Activated CD4-positive, CD25-positive, alpha-beta regulatory T cell treated with anti-CD3 and anti-CD28 coated beads, Interleukin-2, amount 50 U/mL, for 24 hours (primary cell): ENCODE measurements at regions not wholly inside any gene's neighbourhood (a gene's known extent, or its start where the extent isn't known, plus 50 kb on each side); places are given as distances from the start of the nearest gene placed in this dataset.

Experiments used
- ATAC-seq, 2 donors: fragments of 150-1000 bp; cut with Tn5 transposase; one replicate each; pipeline ENCODE4 v1.10.0; 2021; ENCODE audit warnings: mild to moderate bottlenecking in 1 of 2, moderate library complexity in 1 of 2

- no peak for ATAC-seq
These were observed 107.2 kb upstream of the BTBD3 start for GRCh38 chr20:11810311-11811083.

DNA sequence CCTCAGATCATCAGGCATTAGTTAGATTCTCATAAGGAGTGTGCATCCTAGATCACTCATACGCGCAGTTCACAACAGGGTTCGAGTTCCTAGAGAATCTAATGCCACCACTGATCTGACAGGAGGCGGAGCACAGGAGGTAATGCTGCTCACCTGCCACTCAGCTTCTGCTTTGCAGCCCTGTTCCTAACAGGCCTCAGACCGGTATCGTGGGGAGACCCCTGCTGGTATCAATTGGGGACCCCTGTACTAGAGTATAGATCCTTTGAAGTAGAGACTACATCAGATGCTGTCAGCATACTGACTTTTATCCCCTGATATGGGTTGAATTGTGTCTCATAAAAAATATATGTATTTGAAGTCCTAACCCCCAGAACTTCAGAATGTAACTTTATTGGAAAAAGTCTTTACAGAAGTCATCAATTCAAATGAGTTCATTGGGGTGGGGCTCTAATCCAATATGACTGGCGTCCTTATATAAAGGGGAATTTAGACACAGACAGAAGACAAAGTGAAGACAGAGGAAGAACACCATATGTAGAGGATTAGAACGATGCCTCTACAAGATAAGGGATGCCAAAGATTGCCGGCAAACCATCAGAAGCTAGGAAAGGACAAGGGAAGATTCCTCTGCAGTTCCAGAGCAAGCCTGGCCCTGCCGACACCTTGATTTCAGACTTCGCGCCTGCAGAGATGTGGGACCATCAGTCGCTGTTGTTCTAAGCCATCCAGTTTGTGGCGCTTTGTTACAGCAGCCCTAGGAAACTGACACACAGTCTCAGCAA lies 104.4 kb upstream of the BTBD3 start:
- ATAC-seq = no peak

GRCh38 chr20:11814267-11814666 lies 103.4 kb upstream of the BTBD3 start:
- ATAC-seq = no peak

DNA sequence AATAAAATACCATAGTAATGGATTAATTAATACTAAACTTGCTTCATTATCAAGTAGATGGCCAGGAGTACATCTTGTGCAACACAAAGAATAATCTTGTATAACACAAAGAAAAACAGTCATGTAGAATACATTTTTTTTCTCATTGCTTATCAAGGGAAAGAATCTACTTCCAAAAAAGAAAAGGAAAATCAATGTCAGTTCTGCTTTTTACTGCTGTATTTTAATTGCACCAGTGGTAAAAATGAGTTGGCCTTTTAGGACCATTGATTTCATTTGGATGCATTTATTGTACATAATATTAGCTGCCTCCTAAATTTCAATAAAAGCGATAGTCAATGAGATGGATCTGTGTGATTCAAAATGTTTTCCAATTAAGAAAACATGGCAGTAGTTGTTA lies 96.9 kb upstream of the BTBD3 start:
- ATAC-seq = no peak

DNA sequence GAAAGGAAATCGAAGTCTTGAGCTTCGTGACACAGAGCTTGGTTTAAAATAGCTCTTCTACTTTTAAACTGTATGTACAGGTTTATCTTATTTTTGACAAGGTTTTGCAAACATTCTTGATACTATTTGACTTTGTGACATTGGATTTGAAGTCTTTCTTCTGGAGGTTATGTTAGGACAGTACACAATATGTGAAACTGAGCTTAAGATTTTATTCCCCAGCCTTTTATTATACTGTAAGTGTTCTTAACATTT lies 95.2 kb upstream of the BTBD3 start:
- no peak for ATAC-seq

DNA sequence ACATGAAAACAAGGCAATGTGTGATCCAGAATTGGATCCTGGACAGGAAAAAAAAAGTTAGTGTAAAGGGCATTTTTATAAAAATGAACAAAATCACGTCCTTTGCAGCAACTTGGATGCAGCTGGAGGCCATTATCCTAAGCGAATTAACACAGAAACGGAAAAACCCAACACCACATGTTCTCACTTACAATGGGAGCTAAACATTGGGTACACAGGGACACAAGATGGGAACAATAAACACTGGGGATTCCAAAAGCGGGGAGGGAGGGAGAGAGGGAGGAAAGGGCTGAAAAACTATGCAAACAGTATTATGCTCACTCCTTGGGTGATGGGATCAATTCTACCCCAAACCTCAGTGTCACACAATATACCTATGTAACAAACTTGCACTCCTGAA lies 91.4 kb upstream of the BTBD3 start:
- ATAC-seq = no peak

- ATAC-seq = no peak
These were observed 85.3 kb upstream of the BTBD3 start for GRCh38 chr20:11832397-11832796.

DNA sequence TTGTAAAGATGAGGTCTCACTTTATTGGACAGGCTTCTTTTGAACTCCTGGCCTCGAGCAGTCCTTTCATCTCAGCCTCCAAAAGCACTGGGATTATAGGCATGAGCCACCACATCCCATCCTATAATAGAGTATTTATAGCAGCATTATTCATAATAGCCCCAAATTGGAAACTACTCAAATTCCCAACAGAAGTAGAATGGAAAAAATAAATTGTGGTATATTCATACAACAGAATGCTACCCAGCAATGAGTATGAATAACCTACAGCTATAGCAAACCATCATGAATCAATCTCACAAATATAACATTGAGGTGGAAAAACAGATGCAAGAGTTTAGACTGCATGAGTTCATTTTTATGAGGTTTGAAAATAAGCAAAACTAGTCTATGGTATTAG lies 84.8 kb upstream of the BTBD3 start:
- no peak for ATAC-seq

- no peak for ATAC-seq
These were observed 83.9 kb upstream of the BTBD3 start for GRCh38 chr20:11833825-11834224.

DNA sequence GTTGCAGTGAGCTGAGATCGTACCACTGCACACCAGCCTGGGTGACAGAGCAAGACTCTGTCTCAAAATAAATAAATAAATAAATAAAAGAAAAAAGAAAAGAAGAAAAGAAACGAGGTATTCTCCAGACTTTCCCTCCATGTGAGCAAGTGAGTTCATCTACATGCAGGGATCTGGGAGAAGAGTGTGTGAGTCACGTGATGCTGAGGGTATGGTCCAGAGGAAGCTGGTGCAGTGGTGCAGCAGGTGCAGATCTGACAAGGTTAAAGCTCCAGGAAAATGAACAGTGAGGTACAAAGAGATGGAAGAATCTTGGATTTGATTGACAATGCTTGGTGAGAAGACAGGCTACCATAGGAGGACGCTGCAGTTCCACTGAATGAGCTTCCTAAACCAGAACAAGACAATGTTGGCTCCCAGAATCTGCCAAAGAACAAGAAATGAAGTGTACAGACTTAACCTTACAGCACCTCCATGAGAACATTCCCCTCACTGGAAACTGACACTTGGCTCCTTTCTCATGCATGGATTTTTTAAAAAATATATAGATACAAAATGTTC lies 79.5 kb upstream of the BTBD3 start:
- ATAC-seq = no peak

DNA sequence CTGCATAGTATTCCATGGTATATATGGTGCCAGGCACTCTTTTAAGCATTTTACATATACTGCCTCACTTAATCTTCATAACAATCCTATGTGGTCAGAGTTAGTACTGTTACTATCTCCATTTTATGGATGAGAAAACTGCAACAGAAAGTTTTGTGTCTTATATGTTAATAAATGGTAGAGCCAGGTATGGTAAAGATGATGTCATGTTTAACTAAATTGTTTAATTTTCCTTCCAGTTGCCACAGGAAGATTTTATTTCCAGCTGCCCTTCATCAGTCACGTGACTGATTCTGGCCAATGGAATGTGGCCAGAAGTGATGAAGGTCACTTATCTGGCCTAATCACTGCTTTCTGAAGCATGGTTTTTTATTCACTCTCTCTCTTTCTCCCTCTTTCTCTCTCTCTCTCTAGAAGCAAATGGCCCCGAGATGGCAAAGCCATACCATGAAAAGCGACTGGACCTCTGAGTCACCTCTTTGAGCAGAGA lies 75.7 kb upstream of the BTBD3 start:
- no peak for ATAC-seq

GRCh38 chr20:11843289-11843688 lies 74.4 kb upstream of the BTBD3 start:
- ATAC-seq = no peak

DNA sequence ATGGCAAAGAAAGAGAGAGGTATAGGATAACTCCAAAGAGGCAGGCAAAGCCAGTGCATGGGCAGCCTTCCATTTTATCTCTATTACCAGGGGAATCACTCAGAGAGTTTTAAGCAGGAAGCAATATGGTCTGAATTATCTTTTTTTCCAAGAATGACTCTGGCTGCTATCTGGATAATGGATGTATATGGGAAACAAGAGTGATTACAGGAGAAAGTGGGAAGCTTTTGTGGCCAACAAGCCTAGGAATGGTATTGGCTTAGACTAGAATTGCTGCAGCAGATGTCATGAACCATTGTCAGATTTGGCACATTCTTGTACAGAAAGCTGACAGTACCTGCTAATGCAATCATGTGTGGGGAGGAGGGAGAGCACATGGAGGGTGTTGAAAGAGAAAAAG lies 73.0 kb upstream of the BTBD3 start:
- ATAC-seq = no peak

- ATAC-seq = no peak
These were observed 72.4 kb upstream of the BTBD3 start for GRCh38 chr20:11845340-11845739.

- no peak for ATAC-seq
These were observed 71.6 kb upstream of the BTBD3 start for GRCh38 chr20:11846131-11846530.

DNA sequence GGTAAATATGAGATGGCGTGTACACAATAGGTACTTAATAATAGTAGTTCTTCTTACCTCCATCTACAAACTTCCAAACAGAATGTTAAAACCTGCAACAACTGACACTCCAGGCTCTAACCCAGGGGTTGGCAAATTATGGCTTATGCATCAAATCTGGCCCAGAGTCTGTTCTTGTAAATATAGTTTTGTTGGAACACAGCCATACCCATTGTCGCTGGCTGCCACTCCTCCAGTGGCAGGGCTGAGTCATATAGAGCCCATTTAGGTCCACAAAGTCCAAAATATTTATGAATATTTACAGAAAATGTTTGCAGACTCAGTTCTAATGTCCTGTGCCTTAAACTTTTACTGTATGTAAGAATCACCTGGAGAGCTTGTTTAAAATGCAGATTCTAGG lies 69.9 kb upstream of the BTBD3 start:
- no peak for ATAC-seq

GRCh38 chr20:11849270-11849915 lies 68.3 kb upstream of the BTBD3 start:
- ATAC-seq = no peak

DNA sequence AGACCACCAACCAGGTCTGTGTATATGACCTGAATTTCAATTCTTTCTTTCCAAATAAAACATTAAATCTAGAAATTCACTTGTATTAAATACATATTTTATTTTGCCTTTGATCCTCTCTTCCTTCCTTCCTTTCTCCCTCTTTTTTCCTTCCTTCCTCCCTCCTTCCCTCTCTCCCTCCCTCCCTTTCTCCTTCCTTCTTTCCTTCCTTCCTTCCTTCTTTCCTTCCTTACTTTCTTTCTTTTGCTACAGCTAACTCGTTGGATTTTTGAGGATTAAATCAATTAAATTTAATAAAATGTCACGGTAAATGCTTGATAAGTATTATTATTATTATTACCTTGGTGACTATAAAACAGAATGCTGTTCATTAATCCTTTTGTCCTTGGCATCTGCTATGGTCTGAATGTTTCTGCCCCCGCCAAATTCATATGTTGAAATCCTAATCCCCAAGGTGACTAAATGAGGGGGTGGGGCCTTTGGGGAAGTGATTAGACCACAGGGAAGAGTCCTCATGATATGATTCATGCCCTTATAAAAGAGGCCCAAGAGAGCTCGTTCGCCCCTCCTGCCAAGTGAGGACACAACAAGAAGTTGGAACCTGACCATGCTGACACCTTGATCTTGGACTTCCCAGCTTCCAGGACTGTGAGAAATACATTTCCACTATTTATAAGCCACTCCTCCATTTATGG lies 67.6 kb upstream of the BTBD3 start:
- no peak for ATAC-seq

GRCh38 chr20:11850901-11851300 lies 66.8 kb upstream of the BTBD3 start:
- ATAC-seq = no peak

GRCh38 chr20:11851646-11852045 lies 66.0 kb upstream of the BTBD3 start:
- ATAC-seq = no peak

- ATAC-seq = no peak
These were observed 65.5 kb upstream of the BTBD3 start for GRCh38 chr20:11852189-11852588.

DNA sequence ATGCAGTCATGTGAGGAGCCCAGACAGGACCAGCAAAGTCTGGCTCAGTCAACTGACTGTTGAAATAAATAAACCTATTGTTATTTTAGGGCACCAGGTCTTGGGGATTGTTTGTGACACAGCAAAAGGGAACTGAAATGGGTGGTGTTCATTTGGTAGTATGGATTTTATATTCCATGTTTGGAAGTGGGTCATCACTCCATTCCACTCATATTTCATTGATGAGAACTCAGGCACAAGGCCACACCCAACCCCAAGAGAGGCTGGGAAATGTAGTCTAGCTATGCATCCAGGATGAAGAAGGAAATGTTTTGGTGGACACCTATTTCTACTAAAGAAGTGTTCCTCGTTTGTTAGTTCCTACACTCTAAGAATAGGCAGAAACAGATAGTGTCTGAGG lies 64.9 kb upstream of the BTBD3 start:
- ATAC-seq = no peak

GRCh38 chr20:11853359-11853758 lies 64.3 kb upstream of the BTBD3 start:
- ATAC-seq = no peak
